NCI-H2227 treated with DMSO at 0.1 percent for 48 hours (cell line): ENCODE measurements at regions not wholly inside any gene's neighbourhood (a gene's known extent, or its start where the extent isn't known, plus 50 kb on each side); places are given as distances from the start of the nearest gene placed in this dataset.
A peak's percentile ranks its signal among the peaks of the same experiment; 100 is the strongest.

Source experiments
- DNase-seq: peaks from one replicate; lab custom pipeline; 2025; lab: John Stamatoyannopoulos, UW

GRCh38 chr16:47971225-47971624, 184.6 kb downstream of the ABCC12 start:
- no peak for DNase-seq

GRCh38 chr16:47970291-47970931, 185.4 kb downstream of the ABCC12 start:
- no peak for DNase-seq

- no peak for DNase-seq
These were observed 188.4 kb downstream of the ABCC12 start for GRCh38 chr16:47967374-47967773.

GRCh38 chr16:47966325-47966724, 189.5 kb downstream of the ABCC12 start:
- DNase-seq = no peak

- DNase-seq = peak; percentile 92
These were observed 190.4 kb downstream of the ABCC12 start for GRCh38 chr16:47965439-47965838.

GRCh38 chr16:47958726-47959125, 197.1 kb downstream of the ABCC12 start:
- no peak for DNase-seq

- DNase-seq = peak; percentile 53
These were observed 198.9 kb downstream of the ABCC12 start for GRCh38 chr16:47956916-47957315.

- peak; percentile 11 for DNase-seq
These were observed 206.1 kb downstream of the ABCC12 start for GRCh38 chr16:47949714-47950113.

GRCh38 chr16:47949276-47949675, 206.5 kb downstream of the ABCC12 start:
- no peak for DNase-seq

- no peak for DNase-seq
These were observed 208.1 kb downstream of the ABCC12 start for GRCh38 chr16:47947723-47948122.

- DNase-seq = no peak
These were observed 209.7 kb downstream of the ABCC12 start for GRCh38 chr16:47946092-47946491.

GRCh38 chr16:47944589-47944988, 211.2 kb downstream of the ABCC12 start:
- DNase-seq = no peak

GRCh38 chr16:47943235-47943634, 212.6 kb downstream of the ABCC12 start:
- DNase-seq = no peak

- DNase-seq = no peak
These were observed 215.3 kb downstream of the ABCC12 start for GRCh38 chr16:47940466-47940865.

GRCh38 chr16:47939680-47940079, 216.1 kb downstream of the ABCC12 start:
- DNase-seq = no peak

GRCh38 chr16:47938272-47938671, 217.5 kb downstream of the ABCC12 start:
- DNase-seq = no peak

- no peak for DNase-seq
These were observed 227.8 kb downstream of the ABCC12 start for GRCh38 chr16:47928008-47928407.

GRCh38 chr16:47927330-47927729, 228.5 kb downstream of the ABCC12 start:
- no peak for DNase-seq

- DNase-seq = no peak
These were observed 229.9 kb downstream of the ABCC12 start for GRCh38 chr16:47925811-47926460.

GRCh38 chr16:47924950-47925349, 230.8 kb downstream of the ABCC12 start:
- no peak for DNase-seq

GRCh38 chr16:47921535-47921934, 234.3 kb downstream of the ABCC12 start:
- no peak for DNase-seq

- no peak for DNase-seq
These were observed 235.1 kb downstream of the ABCC12 start for GRCh38 chr16:47920709-47921108.

GRCh38 chr16:47917118-47917517, 238.7 kb downstream of the ABCC12 start:
- no peak for DNase-seq

- no peak for DNase-seq
These were observed 239.5 kb downstream of the ABCC12 start for GRCh38 chr16:47916266-47916665.
